GM19328 (cell line): ENCODE measurements at regions not wholly inside any gene's neighbourhood (a gene's known extent, or its start where the extent isn't known, plus 50 kb on each side); places are given as distances from the start of the nearest gene placed in this dataset.

Experiments
- ATAC-seq: cut with Tn5 transposase; IDR thresholded peaks from one replicate; pipeline ENCODE4 v1.9.1; 2021; ENCODE audit warnings: mild to moderate bottlenecking, moderate library complexity; ENCODE audit not compliant: unreplicated experiment

DNA sequence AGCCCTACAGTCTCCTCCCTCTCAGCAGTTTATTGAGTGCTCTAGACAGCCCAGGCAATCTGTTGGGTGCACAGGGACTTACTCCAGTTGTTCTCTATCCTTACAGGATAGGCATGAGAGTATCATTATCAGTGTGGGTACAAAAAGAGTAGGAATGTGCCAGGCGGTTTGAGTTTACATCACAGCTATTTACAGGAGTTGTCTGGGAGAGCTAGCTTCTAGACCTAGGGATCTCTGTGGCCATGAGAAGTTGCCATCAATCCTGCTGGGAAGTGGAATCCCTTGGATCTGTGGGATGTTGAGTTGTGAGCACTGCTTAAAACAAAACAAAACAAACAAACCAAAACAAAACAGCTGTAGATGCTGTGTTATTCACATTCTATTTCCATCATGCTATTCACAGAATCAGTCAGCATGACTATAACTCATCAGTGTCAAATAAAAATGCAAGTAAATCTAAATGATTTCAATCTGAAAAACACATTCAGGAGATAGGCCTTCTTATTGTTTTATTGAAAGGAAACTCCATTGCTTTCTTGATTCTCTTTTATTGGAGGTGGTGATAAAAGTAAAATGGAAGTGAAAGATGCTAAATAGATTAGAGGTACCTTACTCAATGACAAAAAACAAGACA lies 552.4 kb upstream of the ZNF608 start:
- ATAC-seq: no peak

DNA sequence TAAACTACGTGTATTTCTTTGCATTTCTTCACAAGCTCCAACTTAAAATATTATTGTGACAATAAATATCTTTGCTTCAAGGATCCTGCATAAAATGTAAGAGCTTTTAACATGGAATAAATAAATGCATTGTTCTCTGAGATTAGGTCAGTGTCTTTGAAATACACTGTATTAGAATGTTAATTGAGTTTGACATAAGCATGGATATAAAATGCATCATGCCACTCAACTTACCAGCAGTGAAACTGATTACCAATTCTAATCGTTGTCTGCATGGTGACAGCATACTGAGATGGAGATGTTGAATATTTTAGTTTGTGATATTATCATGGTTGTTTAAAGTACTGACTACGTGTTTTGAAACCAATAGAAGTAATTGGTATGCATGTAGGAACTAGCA lies 555.3 kb upstream of the ZNF608 start:
- no peak for ATAC-seq

DNA sequence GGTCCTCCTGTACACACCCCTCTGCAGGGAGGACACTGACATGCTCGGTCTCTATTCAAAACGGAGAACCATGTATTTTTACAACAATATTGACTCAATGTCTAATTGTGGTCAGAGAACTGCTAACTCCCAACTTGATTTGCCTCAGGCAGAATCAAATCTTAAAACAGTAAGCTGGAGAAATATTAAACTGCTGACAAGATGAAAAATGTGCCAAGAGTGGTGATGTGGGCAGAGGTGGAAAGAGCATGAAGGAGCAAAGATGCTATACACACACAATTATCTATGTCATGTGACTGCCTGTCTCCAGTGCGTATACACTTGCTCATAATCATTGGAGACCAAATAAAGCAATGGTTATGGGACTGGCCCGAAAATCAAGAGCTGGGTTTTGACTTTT lies 556.1 kb upstream of the ZNF608 start:
- no peak for ATAC-seq

DNA sequence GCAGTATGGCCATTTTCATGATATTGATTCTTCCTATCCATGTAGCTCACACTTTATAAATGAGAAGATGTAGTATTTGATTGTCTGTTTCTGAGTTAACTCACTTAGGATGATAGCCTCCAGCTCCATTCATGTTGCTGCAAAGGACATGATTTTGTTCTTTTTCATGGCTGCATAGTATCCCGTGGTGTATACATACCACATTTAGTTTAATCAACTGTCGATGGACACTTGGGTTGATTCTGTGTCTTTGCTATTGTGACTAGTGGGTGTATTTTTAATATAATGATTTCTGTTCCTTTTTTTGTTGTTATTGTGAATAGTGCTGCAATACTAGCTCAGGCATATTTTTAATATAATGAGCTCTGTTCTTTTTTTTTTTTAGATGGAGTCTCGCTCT lies 560.3 kb upstream of the ZNF608 start:
- no peak for ATAC-seq

DNA sequence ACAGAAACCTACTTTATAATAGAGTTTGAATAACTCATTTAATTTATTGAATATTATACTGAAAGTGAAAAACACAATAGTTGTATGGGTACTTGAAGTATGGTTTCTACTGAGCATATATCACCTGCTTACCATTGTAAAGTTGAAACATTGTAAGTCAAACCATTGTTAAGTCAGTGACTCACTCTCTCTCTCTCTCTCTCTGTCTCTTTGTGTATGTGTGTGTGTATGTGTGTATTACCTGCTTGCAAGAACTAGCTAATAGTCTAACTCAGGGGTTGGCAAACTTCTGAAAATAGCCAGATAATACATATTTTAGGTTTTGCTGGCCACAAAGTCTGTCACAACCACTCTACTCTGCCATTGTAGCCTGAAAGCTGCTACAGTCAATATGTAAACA lies 564.3 kb upstream of the ZNF608 start:
- no peak for ATAC-seq

DNA sequence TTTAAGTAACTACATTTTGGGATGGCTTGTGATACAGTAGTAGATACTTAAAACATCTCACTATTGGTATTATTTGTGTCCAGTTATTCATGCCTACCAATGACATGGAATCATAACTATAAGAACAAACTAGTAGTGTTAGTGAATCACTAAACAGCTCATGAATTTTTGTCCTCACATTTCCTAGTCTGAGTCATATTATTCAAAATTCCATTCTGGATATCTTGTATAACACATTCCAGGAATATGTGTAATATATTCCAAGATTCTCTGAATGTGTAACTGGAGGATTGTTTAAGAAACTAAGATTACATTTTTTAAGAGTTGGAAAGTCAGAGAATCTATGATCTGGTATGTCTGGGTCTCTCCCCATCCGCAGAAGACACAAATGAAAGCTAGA lies 565.3 kb upstream of the ZNF608 start:
- ATAC-seq: no peak

DNA sequence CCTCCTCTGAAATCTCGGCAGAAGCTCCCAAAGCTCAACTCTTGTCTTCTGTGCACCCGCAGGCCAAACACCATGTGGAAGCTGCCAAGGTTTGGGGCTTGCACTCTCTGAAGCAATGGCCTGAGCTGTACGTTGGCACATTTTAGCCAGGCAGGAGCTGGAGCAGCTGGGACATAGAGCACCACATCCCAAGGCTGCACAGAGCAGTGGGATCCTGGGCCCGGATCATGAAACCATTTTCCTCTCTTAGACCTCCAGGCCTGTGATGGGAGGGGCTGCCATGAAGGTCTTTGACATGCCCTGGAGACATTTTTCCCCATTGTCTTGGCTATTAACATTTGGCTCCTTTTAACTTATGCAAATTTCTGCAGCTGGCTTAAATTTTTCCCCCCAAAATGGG lies 567.1 kb upstream of the ZNF608 start:
- no peak for ATAC-seq

DNA sequence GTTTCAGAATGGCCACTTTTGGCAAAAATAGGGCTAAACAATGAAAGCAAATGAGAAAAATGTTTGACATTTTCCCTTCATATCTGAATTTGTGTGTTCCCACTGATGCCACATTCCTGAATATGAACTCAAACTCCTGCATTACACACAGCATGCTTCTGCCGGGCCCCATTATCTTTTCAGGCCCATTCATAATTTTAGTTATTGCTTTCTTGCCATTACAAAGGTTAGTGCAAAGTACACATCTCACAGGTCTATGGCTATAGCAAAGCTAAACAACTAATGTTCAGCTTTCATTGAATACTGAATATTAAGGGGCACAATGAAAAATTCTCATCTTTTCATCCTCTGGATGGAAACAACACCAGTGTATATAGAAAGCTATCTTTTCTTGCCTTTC lies 568.9 kb upstream of the ZNF608 start:
- no peak for ATAC-seq

DNA sequence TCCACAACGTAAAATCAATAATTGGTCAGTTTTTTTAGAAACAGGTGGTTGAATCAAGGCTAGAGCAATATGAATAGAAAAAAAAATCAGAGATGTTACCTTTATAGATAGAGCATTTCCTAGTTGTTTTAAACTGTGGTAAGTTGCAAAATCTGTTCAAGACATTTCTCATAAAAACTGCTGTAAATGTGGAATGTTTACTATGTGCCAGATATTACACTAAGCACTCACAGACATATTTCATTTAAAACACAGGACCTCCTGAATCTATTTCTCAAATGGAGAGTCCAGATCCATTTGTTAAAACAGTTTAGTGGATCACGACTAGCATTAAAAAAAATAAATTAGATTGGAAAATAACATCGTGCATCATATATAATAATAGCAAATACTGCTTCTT lies 570.0 kb upstream of the ZNF608 start:
- ATAC-seq: no peak

DNA sequence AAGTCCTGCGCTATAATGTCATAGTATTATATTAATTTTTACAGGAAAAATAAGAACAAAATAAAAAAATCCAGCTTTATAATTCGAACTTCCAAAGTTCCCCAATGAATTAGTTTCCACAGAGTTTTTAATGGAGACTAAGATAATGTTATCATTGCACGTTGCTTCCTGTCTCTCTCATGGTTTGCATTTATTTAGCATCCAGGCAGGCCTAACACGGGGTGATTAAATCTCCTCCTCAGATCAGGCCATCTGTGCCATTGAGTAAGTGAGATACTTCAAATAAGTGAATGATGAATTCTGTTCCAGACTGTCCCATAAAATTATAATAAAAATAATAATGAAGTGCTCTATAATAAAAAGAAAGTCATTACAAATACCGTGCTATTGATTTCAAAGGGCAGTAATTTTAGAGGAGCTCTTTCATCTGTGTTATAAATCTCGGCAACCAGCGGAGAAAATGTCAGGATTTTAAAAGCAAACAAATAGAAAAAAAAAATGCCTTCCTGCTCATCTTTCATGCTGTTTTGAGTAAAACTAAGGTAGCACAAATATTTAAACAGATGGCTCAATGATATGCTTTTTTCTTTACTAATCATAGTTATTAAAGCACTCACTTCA lies 570.6 kb upstream of the ZNF608 start:
- no peak for ATAC-seq

DNA sequence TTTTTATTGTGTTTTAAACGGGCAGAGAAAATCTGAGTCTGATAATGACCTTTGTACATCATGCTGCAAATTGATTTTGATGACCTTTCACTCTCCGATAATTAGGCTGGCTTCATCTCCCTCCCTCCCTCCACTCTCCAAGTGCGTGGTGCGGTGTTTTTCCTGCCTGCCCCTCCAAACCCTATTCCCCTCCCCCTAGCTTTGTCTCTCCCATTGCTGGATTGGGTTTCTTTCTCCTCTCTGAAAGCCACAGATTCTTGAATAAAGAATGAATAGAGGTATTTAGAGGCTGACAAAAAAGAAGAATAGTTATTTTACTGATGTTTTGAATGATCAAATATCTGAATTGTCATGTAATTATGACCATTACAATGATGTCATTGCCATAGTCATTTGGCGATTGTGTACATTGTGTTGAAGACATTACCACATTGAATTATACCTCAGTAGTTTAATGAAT lies 571.1 kb upstream of the ZNF608 start:
- no peak for ATAC-seq

DNA sequence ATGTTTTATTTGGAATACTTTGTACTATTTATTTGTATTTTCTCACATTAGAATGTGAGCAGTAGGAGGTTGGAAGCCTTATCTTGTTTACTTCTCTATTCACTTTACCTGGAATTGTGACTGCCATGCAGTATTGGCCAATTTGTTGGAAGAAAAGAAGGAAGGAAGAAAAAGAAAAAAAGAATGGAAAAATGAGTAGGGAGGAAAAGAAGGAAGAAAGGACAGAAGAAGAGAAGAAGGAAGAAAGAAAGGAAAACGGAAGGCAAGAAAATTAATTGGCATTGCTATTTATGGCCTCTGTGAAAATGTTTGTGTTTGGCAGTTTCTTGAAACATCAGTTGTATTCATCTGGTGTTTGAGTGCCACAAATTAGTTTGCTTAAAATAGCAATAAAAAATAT lies 575.2 kb upstream of the ZNF608 start:
- no peak for ATAC-seq

DNA sequence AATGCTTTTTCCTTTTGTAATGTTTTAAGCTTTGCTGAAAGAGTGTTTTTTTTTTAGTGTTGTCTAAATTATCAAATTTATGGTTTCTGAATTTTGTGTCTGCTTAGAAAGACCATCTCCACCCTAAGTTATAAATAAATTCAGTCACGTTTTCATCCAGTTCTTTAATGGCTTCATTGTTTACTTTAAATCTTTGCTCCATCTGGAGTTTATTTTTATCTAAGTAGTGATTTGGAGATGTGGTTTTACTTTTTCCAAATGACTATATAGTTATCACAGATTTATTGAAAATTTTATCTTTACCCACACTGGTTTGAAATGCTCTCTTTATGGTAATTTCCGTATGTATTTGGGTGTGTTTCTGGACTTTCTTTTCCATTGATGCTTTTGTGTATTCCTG lies 577.2 kb upstream of the ZNF608 start:
- no peak for ATAC-seq

DNA sequence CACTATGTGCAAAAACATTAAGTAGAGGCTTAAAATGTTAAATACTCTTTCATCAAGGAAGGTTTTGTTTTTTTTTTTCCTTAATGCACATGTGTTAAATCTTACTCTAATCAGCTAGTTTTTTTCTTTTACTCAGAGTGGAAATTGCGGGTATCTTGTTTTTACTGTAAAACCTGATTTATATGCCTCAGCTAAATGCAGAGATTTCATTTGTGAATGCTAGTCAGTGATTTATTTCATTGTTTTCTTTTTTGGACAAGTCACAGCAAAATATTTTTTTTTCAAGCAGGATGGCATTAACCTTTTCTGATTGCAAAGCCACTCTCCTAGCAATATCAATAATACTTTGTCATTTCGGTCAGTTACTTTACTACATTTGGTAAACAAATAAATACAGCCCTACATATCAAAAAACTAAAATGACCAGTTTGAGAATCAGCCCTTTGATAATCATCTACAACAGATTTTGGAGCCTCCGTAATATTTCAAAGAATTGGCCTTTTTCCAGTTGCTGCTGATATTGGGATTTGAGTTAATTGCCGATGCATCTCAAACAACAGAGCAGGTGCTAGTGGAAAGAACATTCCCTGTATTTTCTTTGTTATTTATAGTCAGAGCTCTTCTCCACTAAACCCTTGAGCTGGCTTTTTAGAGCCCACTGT lies 579.2 kb upstream of the ZNF608 start:
- ATAC-seq: no peak

DNA sequence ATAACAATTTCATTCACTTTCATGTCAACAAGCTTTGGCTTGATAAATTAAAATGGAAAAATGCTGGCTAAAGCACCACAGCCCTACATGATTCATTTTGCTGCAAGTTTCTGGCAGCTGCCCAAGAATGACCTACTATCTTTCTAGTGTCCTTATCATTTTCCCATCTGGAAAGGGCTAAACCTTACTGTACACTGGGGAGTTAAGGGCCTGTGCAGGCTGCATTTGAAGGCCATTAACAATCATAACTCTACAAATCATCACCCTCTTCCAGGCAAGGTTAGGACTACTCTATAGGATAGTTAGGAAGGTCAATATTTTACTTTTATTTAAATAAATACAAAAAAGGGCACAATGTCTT lies 579.7 kb upstream of the ZNF608 start:
- ATAC-seq: no peak

DNA sequence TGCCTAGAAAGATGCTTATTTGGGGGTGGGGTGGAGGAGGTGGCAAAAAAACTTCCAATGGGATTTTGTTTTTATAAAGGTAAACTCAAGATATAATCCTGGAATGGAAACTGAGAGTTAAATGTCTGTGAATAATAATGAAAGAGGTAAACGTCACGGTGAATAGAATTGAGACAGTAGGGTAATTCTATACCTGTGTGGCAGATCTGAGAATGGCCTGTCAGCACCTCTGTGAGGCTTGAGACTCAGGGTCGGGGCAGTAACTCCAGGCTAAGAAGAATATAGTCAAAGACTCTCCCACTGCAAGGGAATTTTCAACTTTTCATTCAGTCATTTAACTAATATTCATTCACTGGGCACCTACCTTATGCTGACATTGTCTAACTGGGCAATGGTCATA lies 581.2 kb upstream of the ZNF608 start:
- no peak for ATAC-seq

DNA sequence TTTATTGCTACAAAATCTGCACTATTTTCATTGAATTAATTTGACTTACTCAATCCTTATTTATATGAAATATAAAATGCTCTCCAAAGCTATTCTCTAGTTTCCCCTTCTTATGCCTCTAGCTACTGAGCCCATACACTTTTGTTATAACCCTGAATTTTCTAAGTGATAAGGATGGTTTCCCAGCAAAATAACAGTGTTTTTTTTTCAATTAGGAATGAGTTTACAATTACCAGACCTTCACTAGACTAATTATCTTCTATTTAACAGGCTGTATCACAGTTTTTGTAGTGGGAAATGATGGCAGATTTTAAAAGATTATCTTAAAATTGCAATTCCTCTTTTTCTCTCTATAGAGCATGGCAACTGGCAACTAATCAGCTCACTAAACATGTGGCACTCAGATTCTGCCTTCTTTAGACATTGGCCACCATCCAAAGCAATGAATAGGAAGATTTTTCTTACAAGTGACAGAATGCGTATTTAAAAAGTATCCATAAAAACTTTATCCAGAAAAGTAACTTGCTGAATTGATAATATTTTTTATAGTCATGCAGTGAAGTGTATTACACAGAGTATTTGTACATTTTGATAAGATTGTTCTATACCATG lies 585.7 kb upstream of the ZNF608 start:
- ATAC-seq: no peak

DNA sequence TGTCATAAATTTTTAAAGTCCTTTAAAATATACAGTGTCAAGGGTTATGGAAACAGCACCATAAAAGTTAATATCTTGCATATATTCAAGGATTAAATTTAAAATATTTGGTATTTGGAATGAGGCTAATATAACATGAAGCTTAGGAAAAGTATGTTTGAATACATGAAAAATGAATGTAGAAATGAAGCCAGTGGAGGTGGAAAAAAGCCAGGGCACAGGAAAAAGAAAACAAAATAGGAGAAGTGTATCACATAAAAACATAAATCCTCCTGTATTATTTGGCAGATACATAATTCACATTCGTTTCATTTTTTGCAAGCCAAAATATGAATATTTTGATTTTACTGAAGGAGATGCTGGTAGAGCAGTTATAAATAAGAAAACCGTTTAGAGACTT lies 587.0 kb upstream of the ZNF608 start:
- no peak for ATAC-seq

DNA sequence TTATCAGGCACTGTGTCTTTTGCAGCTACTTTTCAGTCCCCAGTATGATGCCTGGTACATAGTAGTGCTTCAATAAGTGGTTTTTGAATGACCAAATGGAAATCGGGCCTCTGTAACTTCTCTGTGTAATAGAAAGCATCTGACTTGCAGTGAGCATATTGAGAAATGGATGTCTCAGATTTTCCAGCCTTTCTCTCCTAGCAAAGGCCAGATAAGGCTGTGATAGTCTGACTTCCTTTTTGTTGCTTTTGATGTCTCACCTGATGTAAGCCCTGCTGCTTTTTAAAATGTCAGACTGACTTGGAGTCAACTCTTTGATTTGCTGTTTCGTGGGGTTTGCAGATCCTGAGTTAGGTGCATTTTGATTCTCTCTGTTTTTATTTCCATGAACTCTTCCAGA lies 590.0 kb upstream of the ZNF608 start:
- no peak for ATAC-seq

DNA sequence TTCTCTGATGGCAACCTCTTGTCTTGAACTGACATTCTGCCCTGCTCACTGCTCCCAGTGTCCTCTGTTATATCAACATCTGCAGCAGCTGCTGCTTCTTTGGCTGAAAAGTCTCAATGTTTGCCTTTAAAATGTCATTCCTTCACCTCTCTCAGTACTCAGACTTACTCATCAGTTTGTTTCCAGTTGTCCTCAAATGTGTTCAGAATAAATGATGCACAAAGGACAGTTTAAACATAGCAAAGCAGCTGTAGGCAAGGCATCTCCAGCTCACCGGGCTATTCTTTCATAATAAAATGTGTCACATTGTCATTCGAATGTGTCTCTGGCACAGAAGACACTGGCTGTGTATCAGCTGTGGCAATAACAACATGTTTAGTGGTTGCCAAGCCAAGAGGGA lies 590.9 kb upstream of the ZNF608 start:
- no peak for ATAC-seq

DNA sequence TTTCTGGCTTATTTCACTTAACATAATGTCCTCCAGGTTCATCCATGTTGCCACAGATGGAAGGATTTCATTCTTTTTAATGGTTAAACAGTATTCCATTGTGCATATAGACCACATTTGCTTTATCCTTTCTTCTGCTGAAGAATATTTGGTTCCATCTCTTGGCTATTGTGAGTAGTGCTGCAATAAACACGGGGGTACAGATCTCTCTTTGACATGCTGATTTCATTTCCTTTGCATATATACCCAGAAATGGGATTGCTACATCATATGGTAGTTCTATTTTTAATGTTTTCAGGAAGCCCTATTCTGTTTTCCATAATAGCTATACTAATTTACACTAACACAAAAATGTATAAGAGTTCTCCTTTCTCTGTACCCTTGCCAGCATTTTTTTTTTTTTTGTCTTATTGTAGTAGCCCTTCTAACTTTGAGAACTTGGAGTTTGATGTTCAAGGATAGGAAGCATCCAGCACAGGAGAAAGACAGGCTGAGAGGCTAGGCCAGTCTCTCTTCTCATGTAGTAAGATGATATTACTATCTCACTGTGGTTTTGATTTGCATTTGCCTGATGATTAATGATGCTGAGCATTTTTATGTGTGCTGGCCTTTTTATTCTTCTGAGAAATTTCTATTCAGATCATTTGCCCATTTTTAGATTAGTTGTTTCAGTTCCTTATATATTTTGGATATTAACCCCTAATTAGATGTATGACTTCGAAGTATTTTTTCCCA lies 592.2 kb upstream of the ZNF608 start:
- ATAC-seq: no peak

DNA sequence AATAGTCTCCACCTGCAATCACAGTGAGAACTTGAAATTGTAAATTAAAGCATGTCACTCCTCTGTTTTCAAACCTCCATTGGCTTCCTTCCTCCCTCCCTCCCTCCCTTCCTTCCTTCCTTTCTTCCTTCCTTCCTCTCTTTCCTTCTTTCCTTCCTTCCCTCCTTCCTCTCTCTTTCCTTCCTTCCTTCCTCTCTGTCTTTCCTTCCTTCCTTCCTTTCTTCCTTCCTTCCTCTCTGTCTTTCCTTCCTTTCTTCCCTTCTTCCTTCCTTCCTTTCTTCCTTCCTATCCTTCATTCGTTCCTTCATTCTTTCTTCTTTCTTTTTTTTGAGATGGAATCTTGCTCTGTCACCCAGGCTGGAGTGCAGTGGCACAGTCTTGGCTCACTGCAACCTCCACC lies 595.0 kb upstream of the ZNF608 start:
- no peak for ATAC-seq
